GM12872 (cell line): ENCODE measurements at regions not wholly inside any gene's neighbourhood (a gene's known extent, or its start where the extent isn't known, plus 50 kb on each side); places are given as distances from the start of the nearest gene placed in this dataset.

ENCODE experiments used
- TF ChIP-seq, protein P1 (sequence below): IDR thresholded peaks from 3 replicates; pipeline ENCODE4 v1.5.1; 2011; ENCODE audit warnings: low read depth, mild to moderate bottlenecking, low read length, moderate library complexity; ENCODE audit not compliant: insufficient read depth

GRCh38 chr5:81904861-81905260, 67.0 kb upstream of the ATG10 start:
- TF ChIP-seq, protein P1, sequence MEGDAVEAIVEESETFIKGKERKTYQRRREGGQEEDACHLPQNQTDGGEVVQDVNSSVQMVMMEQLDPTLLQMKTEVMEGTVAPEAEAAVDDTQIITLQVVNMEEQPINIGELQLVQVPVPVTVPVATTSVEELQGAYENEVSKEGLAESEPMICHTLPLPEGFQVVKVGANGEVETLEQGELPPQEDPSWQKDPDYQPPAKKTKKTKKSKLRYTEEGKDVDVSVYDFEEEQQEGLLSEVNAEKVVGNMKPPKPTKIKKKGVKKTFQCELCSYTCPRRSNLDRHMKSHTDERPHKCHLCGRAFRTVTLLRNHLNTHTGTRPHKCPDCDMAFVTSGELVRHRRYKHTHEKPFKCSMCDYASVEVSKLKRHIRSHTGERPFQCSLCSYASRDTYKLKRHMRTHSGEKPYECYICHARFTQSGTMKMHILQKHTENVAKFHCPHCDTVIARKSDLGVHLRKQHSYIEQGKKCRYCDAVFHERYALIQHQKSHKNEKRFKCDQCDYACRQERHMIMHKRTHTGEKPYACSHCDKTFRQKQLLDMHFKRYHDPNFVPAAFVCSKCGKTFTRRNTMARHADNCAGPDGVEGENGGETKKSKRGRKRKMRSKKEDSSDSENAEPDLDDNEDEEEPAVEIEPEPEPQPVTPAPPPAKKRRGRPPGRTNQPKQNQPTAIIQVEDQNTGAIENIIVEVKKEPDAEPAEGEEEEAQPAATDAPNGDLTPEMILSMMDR, result no peak

DNA sequence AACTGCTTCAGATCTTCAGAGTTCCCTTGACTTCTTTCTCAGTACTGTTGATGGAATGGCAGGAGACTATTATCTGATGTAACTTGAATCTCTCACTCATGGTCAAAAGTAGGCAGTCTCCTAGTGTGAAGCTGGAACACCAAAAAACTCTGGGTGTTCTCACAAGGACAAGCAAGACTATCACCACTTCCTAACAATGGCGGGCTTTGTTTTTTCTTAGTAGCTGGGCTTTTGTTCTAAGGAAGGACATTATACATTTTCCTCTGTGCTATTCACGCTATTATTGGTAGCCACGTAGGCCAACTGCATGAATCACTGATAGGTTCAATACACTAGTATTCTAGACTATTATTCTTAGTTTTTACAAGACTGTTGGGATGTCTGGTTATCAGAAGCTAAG, 67.7 kb upstream of the ATG10 start:
- TF ChIP-seq, protein P1, result no peak

- TF ChIP-seq, protein P1, result no peak
These were observed 70.2 kb upstream of the ATG10 start for GRCh38 chr5:81901586-81901985.

DNA sequence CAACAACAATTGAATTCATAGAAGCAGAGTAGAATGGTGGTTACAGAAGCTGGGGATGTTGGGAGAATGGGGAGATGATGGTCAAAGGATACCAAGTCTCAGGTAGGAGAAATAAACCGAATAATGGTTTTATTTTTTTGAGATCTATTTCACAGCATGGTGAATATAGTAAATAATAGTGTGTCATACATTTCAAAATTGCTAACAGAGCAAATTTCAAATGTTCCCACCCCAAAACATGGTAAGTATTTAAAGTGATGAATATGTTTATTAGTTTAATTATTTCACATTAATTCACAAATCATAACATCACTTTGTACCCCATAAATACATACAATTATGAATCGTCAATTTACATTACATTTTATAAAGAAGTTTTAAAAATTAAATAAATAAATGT, 72.7 kb upstream of the ATG10 start:
- TF ChIP-seq, protein P1, result no peak

DNA sequence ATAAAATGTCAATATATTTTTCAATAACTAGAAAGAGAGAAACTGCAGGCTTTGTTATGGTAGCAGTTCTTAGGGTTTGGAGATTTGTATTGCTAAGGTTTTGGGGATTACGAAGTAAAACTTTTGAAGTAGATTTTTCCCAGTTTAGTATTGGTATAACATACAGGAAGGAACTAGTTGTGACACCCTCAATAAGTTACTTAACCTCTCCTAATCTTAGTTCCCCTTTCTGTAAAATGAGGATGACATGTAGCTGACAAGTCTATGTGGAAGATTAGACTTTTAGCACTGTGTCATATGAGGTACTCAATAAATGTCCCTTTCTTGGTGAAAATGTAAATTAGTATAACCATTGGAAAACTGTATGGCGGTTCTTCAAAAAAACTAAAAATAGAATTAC, 73.4 kb upstream of the ATG10 start:
- TF ChIP-seq, protein P1, result no peak

DNA sequence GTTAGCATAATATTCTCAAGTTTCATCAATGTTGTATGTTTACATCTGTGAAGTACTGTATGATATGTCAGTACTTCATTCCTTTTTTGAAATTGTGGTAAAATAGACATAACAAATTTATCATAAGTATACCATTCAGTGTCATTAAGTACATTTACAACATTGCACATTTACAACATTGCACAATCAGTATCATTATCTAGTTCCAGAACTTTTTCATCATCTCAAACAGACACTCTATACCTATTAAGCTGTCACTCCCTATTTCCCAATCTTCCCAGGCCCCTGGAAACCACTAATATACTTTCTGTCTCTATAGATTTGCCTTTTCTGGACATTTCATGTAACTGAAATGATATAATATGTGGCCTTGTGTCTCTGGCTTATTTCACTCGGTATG, 75.1 kb upstream of the ATG10 start:
- TF ChIP-seq, protein P1, result no peak

- TF ChIP-seq, protein P1, result no peak
These were observed 76.5 kb upstream of the ATG10 start for GRCh38 chr5:81895307-81895706.

DNA sequence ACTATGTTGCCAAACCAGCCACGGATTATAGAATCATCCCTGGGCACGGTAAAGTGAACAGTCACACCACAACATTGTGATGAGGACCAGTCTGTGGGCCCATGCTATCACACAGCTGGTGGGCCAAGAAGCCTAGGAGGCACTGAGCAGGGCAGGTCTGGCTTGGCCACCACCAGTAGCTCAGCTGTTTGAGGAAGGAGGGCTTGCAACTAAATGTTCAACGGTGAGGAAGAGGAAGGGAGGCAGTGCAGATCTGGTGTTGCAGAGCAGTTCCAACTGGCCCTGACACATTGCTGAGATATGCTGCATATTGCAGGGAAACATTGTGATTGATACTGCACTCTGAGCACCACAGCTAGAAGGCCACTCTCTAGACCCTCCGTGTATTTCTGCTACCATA, 77.9 kb upstream of the ATG10 start:
- TF ChIP-seq, protein P1, result no peak
